Hepatocyte (in vitro differentiated cells): ENCODE measurements at regions not wholly inside any gene's neighbourhood (a gene's known extent, or its start where the extent isn't known, plus 50 kb on each side); places are given as distances from the start of the nearest gene placed in this dataset.

Experiments used
- EZH2 ChIP-seq: fragments of 200-600 bp; sonication (generic); IDR thresholded peaks from 2 replicates; pipeline ENCODE4 v1.6.1; 2016; ENCODE audit warnings: antibody characterized with exemption, mild to moderate bottlenecking, borderline replicate concordance
- EZH2phosphoT487 ChIP-seq: fragments of 200-600 bp; sonication (generic); IDR thresholded peaks from one replicate; pipeline ENCODE4 v1.6.1; 2018; ENCODE audit warnings: antibody characterized with exemption, mild to moderate bottlenecking, low read depth, moderate library complexity; ENCODE audit not compliant: unreplicated experiment, severe bottlenecking
- TF ChIP-seq, protein P1 (sequence below): fragments of 200-600 bp; sonication (generic); IDR thresholded peaks from 2 replicates; pipeline ENCODE4 v1.5.1; 2016; ENCODE audit warnings: antibody characterized with exemption, mild to moderate bottlenecking; ENCODE audit not compliant: poor library complexity

DNA sequence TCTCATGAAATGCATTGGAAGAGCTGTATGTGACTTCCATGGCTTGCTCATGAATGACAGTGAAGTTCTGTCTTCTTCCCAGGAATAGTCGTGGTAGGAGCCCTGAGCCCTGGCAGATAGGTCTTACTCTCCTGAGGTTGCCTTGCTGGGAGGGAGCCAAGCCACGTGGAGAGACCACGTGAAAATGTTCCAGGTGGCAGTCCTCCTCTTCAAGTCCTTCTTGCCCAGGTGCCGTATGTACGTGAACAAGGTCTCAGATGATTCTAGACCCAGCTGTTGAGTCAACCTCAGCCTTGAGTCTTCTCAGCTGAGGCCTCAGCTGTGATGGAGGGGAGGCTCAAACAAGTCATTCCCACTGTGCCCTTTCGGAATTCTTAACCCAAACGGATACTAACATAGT lies 192.4 kb upstream of the PRDM1 start:
- TF ChIP-seq, protein P1, sequence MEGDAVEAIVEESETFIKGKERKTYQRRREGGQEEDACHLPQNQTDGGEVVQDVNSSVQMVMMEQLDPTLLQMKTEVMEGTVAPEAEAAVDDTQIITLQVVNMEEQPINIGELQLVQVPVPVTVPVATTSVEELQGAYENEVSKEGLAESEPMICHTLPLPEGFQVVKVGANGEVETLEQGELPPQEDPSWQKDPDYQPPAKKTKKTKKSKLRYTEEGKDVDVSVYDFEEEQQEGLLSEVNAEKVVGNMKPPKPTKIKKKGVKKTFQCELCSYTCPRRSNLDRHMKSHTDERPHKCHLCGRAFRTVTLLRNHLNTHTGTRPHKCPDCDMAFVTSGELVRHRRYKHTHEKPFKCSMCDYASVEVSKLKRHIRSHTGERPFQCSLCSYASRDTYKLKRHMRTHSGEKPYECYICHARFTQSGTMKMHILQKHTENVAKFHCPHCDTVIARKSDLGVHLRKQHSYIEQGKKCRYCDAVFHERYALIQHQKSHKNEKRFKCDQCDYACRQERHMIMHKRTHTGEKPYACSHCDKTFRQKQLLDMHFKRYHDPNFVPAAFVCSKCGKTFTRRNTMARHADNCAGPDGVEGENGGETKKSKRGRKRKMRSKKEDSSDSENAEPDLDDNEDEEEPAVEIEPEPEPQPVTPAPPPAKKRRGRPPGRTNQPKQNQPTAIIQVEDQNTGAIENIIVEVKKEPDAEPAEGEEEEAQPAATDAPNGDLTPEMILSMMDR, result no peak
- TF ChIP-seq EZH2phosphoT487 (no peak), EZH2 (no peak)
